ENCODE measurements at regions not wholly inside any gene's neighbourhood (a gene's known extent, or its start where the extent isn't known, plus 50 kb on each side); places are given as distances from the start of the nearest gene placed in this dataset.

GRCh38 chr6:160899671-160900430 is 91.7 kb upstream of the MAP3K4 start:
- no peak for DNase-seq (ENCODE audit: low spot score)

- DNase-seq (ENCODE audit: low spot score), result no peak
These were observed 79.6 kb upstream of the MAP3K4 start for GRCh38 chr6:160911949-160912348.

GRCh38 chr6:160912411-160912810 is 79.2 kb upstream of the MAP3K4 start:
- DNase-seq (ENCODE audit: low spot score), result no peak

GRCh38 chr6:160917572-160917971 is 74.0 kb upstream of the MAP3K4 start:
- DNase-seq (ENCODE audit: low spot score), result no peak

GRCh38 chr6:160919723-160920440 is 71.7 kb upstream of the MAP3K4 start:
- no peak for DNase-seq (ENCODE audit: low spot score)

GRCh38 chr6:160921095-160921494 is 70.5 kb upstream of the MAP3K4 start:
- DNase-seq (ENCODE audit: low spot score), result no peak

GRCh38 chr6:160926281-160927276 is 65.0 kb upstream of the MAP3K4 start:
- no peak for DNase-seq (ENCODE audit: low spot score)

GRCh38 chr6:160927416-160927815 is 64.2 kb upstream of the MAP3K4 start:
- DNase-seq (ENCODE audit: low spot score), result no peak

GRCh38 chr6:160929361-160929760 is 62.2 kb upstream of the MAP3K4 start:
- DNase-seq (ENCODE audit: low spot score), result no peak

- DNase-seq (ENCODE audit: low spot score), result no peak
These were observed 61.7 kb upstream of the MAP3K4 start for GRCh38 chr6:160929831-160930230.

GRCh38 chr6:160930547-160931377 is 60.8 kb upstream of the MAP3K4 start:
- DNase-seq (ENCODE audit: low spot score), result peak; percentile 65

- DNase-seq (ENCODE audit: low spot score), result no peak
These were observed 59.9 kb upstream of the MAP3K4 start for GRCh38 chr6:160931378-160932310.

- no peak for DNase-seq (ENCODE audit: low spot score)
These were observed 58.3 kb upstream of the MAP3K4 start for GRCh38 chr6:160933256-160933655.

GRCh38 chr6:160934157-160934556 is 57.4 kb upstream of the MAP3K4 start:
- no peak for DNase-seq (ENCODE audit: low spot score)

- no peak for DNase-seq (ENCODE audit: low spot score)
These were observed 51.4 kb upstream of the MAP3K4 start for GRCh38 chr6:160940197-160940596.
